Epithelial cell of esophagus (primary cell): ENCODE measurements at regions not wholly inside any gene's neighbourhood (a gene's known extent, or its start where the extent isn't known, plus 50 kb on each side); places are given as distances from the start of the nearest gene placed in this dataset.

Experiments used
- DNase-seq: peaks from one replicate; pipeline ENCODE4 v3.0.0; 2010; ENCODE audit warnings: low read depth
- H3K4me3 ChIP-seq: 2 replicates; pipeline ENCODE4 v1.5.1; 2011; ENCODE audit warnings: mild to moderate bottlenecking, low read length, control low read depth
- TF ChIP-seq, protein P1 (sequence below): IDR thresholded peaks from 2 replicates; pipeline ENCODE4 v1.5.1; 2011; ENCODE audit warnings: low read depth, mild to moderate bottlenecking, low read length, control low read depth, inconsistent platforms; ENCODE audit not compliant: insufficient read depth; ENCODE audit errors: missing control alignments

DNA sequence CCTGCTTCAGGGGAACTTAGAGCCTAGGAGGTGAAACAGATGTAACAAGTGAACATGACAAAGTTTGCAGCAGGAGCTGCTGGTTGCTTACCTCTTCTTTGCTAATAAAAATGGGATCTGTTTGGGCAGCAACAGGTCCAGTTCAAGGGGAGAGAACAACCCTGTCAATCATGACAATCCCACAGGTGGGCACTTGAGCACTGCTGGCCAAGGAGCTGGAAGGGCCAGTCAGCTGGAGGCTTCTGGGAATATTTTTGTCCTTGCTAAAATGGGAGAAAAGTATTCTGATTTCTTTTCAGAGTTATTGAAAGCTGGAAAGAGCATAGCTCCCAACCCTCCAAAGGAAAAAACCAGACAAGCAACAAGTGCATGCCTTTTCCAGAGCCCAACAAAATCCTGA, 477.7 kb upstream of the SULF2 start:
- no peak for DNase-seq
- TF ChIP-seq, protein P1, sequence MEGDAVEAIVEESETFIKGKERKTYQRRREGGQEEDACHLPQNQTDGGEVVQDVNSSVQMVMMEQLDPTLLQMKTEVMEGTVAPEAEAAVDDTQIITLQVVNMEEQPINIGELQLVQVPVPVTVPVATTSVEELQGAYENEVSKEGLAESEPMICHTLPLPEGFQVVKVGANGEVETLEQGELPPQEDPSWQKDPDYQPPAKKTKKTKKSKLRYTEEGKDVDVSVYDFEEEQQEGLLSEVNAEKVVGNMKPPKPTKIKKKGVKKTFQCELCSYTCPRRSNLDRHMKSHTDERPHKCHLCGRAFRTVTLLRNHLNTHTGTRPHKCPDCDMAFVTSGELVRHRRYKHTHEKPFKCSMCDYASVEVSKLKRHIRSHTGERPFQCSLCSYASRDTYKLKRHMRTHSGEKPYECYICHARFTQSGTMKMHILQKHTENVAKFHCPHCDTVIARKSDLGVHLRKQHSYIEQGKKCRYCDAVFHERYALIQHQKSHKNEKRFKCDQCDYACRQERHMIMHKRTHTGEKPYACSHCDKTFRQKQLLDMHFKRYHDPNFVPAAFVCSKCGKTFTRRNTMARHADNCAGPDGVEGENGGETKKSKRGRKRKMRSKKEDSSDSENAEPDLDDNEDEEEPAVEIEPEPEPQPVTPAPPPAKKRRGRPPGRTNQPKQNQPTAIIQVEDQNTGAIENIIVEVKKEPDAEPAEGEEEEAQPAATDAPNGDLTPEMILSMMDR = no peak
- no peak overlapping the region for H3K4me3 ChIP-seq

- TF ChIP-seq, protein P1 = no peak
- H3K4me3 ChIP-seq = no peak overlapping the region
- no peak for DNase-seq
Observed at GRCh38 chr20:48262466-48262865, 477.2 kb upstream of the SULF2 start.

DNA sequence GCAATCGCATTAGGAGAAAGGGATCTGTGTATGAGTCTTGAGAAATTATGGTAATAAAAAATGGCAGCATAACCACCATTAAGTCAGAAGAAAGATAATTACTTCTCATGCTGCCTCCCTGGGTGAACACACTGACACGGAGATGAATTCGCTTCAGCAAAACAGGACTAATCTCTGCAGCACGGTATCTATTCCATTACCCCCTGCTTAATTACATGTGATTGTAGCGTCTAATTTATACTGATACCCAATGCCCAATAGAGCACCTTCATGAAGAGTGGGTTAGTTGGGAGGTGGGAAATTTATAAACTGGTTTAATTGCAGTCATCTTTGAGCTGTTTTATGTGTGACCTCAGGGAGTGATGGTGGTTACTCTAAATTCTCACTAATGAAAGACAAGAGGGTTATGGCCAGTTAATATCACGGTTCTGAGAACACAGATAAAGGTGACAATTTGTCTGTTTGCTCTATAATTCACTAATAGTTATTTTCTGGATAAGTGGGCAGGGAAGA, 476.2 kb upstream of the SULF2 start:
- H3K4me3 ChIP-seq = no peak overlapping the region
- DNase-seq = no peak
- TF ChIP-seq, protein P1 = no peak

DNA sequence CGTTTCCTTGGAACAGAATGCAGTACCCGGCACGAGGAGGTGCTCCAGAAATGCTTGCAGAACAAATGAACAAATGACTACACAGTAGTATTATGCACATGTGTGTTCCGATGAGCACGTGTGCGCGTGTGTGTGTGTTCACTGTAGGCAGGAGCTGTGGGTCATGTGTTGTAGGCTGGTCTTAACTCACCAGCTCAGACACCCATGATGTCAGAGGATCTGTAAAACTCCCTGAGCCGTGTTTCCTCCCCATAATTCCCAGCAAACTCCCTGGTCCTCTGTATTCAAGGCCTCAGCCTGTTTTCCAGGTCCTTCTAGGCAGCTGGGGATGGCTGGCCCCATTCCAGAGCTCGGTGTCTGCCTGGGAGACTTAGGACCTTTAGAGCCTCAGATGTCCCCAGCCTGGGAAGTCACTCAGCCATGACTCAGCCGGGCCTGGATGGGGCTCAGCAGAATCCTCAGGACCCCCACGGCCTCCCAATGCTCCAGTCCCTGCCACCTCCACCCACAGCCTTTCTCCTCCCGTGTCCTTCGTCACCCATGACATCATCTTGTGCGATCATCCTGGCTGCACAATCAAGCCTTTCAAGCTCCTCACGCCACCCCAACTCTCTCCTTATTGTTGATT, 475.0 kb upstream of the SULF2 start:
- TF ChIP-seq, protein P1 = no peak
- H3K4me3 ChIP-seq = no peak overlapping the region
- DNase-seq = no peak

DNA sequence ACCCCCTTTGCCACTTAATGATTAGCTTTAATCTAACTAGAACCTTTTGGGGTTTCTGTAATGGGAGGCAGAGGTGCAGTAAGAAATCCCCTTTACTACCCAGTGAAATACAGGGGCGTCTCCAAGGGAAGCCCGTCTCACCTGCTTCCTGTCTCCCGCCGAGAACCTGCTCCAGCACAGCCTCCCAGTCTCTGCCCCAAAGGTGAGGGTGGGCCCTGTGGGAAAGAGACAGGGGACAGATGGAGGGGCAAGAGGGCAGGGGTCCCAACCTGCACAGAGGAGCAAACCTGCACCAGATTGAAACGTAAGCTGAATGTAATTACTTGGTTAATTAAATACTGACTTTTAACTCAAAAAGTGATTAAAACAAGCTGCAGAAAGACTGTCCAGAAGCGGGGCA, 474.2 kb upstream of the SULF2 start:
- no peak overlapping the region for H3K4me3 ChIP-seq
- TF ChIP-seq, protein P1 = no peak
- DNase-seq = no peak

DNA sequence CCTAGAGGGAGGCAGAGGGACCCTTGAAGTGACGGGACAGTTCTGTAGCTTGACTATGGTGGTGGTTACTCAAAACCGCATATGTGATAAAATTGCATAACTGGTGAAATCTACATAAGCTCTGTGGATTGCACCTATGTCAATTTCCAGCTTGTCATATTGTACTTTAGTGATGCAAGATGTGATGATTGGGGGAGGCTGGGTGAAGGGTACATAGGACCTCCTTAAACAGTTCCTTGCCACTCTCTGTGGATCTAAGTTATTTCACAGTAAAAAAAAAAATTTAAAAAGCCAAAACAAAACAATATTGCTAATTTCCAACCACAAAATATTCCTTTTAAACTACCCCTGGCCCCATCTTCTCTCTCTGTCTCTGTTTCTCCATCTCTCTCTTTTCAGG, 472.6 kb upstream of the SULF2 start:
- DNase-seq = no peak
- TF ChIP-seq, protein P1 = no peak
- H3K4me3 ChIP-seq = no peak overlapping the region

- H3K4me3 ChIP-seq = no peak overlapping the region
- TF ChIP-seq, protein P1 = no peak
- no peak for DNase-seq
Observed at GRCh38 chr20:48247961-48248360, 462.7 kb upstream of the SULF2 start.
